Natural killer cell (primary cell): ENCODE measurements at regions not wholly inside any gene's neighbourhood (a gene's known extent, or its start where the extent isn't known, plus 50 kb on each side); places are given as distances from the start of the nearest gene placed in this dataset.
"Not testable (repeated sequence)": the region's sequence is repeated elsewhere in the genome, so short reads cannot be mapped to it uniquely, and the experiment has no call there.

Experiments used
- ATAC-seq, 3 donors: fragments of 150-1000 bp in 2 of 3; fragments of 200-7000 bp in 1 of 3; cut with Tn5 transposase; 1 replicate in 1 of 3; 2 replicates in 2 of 3; pipeline ENCODE4 v1.10.0; 2021; ENCODE audit warnings: mild to moderate bottlenecking in 2 of 3, moderate library complexity in 2 of 3
- DNase-seq, 2 donors: peaks; one replicate each; pipeline versions ENCODE4 v3.0.0 to v3.0.0-alpha.2; 2013 to 2021; ENCODE audit warnings: mixed read lengths in 1 of 2
- H3K27ac ChIP-seq: one replicate; pipeline ENCODE4 v1.5.1; 2013; ENCODE audit warnings: mild to moderate bottlenecking, low read length
- H3K27me3 ChIP-seq: one replicate; pipeline ENCODE4 v1.6.1; 2013; ENCODE audit warnings: low read length; ENCODE audit not compliant: control insufficient read depth, insufficient read depth
- H3K36me3 ChIP-seq: one replicate; pipeline ENCODE4 v1.6.1; 2013; ENCODE audit warnings: low read length; ENCODE audit not compliant: control insufficient read depth, insufficient read depth
- H3K4me1 ChIP-seq: one replicate; pipeline ENCODE4 v1.6.1; 2013; ENCODE audit warnings: low read length; ENCODE audit not compliant: control insufficient read depth, insufficient read depth
- H3K4me3 ChIP-seq: one replicate; pipeline ENCODE4 v1.5.1; 2013; ENCODE audit warnings: low read length
- H3K9me3 ChIP-seq: one replicate; pipeline ENCODE4 v1.6.1; 2013; ENCODE audit warnings: low read length; ENCODE audit not compliant: control insufficient read depth, insufficient read depth
- H3K27ac Mint-ChIP-seq, 2 donors: one replicate each; pipeline ENCODE4 v1.8.0; 2022; ENCODE audit warnings: mild to moderate bottlenecking in 2 of 2, mixed read lengths in 2 of 2, moderate library complexity in 1 of 2
- H3K27me3 Mint-ChIP-seq, 2 donors: one replicate each; pipeline ENCODE4 v1.8.0; 2022; ENCODE audit warnings: low read depth in 2 of 2, mixed read lengths in 2 of 2
- H3K36me3 Mint-ChIP-seq: one replicate; pipeline ENCODE4 v1.8.0; 2022; ENCODE audit warnings: mixed read lengths
- H3K4me1 Mint-ChIP-seq, 2 donors: one replicate each; pipeline ENCODE4 v1.8.0; 2022; ENCODE audit warnings: mixed read lengths in 2 of 2
- H3K4me3 Mint-ChIP-seq: one replicate; pipeline ENCODE4 v1.8.0; 2022; ENCODE audit warnings: mild to moderate bottlenecking, moderate library complexity, mixed read lengths
- H3K9me3 Mint-ChIP-seq, 2 donors: one replicate each; pipeline ENCODE4 v1.8.0; 2022; ENCODE audit warnings: mixed read lengths in 2 of 2
- WGBS: methylation state at CpG from one replicate; pipeline ENCODE4 v1.1.7; 2013; ENCODE audit warnings: missing lambda C conversion rate; ENCODE audit not compliant: insufficient coverage; 5-methylcytosine and 5-hydroxymethylcytosine counted together
- intact Hi-C: fragments of 100-400 bp; cut with micrococcal nuclease; formaldehyde crosslinking; loops from one replicate; pipeline ENCODE4 v1.14.2; 2022
- TF ChIP-seq, protein P1 (sequence below): fragments of 200-600 bp; IDR thresholded peaks from one replicate; pipeline ENCODE4 v1.8.0; 2022; ENCODE audit warnings: antibody characterized with exemption

DNA sequence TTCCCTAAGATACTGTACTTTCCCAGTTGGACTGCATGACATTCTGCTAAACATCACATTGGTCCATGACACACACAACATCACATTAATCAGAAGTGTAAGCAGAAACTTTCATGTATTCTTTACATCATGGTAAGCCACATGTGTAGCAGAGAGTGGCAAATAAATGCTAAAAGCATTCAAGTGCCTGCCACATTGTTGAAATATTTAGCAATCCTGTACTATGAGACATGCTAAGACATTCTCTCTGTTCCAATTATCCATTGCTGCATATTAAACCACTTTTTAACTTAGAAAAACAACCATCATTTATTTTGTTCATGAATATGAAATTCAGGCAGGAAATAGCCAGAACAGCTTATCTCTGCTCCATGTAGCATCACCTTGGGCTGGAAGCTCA lies 207.7 kb upstream of the GJE1 start:
- DNase-seq = no peak
- Histone ChIP-seq H3K4me1 (no peaks in the 10 kb centered on the region), H3K9me3 (no peaks in the 10 kb centered on the region), H3K4me3 (no peak overlapping the region), H3K27me3 (no peaks in the 10 kb centered on the region), H3K27ac (no peak overlapping the region), H3K36me3 (no peaks in the 10 kb centered on the region)
- intact Hi-C loops = no loop called here
- Mint-ChIP-seq H3K9me3 (peaks cover 4 to 6% of the 10 kb centered on the region in 2 donors), H3K27me3 (no peaks in the 10 kb centered on the region), H3K4me3 (no peak overlapping the region), H3K27ac (no peak overlapping the region), H3K4me1 (no peaks in the 10 kb centered on the region), H3K36me3 (no peaks in the 10 kb centered on the region)
- TF ChIP-seq, protein P1, sequence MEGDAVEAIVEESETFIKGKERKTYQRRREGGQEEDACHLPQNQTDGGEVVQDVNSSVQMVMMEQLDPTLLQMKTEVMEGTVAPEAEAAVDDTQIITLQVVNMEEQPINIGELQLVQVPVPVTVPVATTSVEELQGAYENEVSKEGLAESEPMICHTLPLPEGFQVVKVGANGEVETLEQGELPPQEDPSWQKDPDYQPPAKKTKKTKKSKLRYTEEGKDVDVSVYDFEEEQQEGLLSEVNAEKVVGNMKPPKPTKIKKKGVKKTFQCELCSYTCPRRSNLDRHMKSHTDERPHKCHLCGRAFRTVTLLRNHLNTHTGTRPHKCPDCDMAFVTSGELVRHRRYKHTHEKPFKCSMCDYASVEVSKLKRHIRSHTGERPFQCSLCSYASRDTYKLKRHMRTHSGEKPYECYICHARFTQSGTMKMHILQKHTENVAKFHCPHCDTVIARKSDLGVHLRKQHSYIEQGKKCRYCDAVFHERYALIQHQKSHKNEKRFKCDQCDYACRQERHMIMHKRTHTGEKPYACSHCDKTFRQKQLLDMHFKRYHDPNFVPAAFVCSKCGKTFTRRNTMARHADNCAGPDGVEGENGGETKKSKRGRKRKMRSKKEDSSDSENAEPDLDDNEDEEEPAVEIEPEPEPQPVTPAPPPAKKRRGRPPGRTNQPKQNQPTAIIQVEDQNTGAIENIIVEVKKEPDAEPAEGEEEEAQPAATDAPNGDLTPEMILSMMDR = no peak
- ATAC-seq = no peak

DNA sequence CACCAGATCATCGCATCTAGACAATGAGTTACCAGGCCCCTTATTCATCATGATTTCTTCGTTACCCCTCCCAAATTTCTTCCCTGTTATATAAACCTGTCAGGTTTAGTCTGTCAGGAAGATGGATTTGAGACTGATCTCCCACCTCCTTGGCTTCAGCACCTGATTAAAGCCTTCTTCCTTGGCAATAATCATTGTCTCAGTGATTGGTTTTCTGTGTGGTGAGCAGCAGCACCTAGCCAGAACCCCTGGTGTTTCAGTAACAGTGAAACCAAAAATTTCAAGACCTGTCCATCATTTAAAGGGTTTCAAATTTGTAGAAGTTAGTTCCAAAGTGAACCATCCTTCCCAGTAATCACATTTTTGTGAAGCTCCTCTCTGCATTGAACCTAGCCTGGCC lies 209.8 kb upstream of the GJE1 start:
- TF ChIP-seq, protein P1 = no peak
- H3K36me3 ChIP-seq = no peaks in the 10 kb centered on the region
- Mint-ChIP-seq H3K4me1 (no peaks in the 10 kb centered on the region), H3K36me3 (no peaks in the 10 kb centered on the region), H3K9me3 (no peaks in the 10 kb centered on the region), H3K27me3 (no peaks in the 10 kb centered on the region), H3K27ac (no peak overlapping the region), H3K4me3 (no peak overlapping the region)
- no peaks in the 10 kb centered on the region for H3K4me1 ChIP-seq
- intact Hi-C loops = no loop called here
- DNase-seq = no peak
- no peak for ATAC-seq
- H3K27me3 ChIP-seq = no peaks in the 10 kb centered on the region
- H3K4me3 ChIP-seq = no peak overlapping the region
- H3K9me3 ChIP-seq = no peaks in the 10 kb centered on the region
- no peak overlapping the region for H3K27ac ChIP-seq
- WGBS = 78% methylated on average over 2 of the region's 2 CpGs

DNA sequence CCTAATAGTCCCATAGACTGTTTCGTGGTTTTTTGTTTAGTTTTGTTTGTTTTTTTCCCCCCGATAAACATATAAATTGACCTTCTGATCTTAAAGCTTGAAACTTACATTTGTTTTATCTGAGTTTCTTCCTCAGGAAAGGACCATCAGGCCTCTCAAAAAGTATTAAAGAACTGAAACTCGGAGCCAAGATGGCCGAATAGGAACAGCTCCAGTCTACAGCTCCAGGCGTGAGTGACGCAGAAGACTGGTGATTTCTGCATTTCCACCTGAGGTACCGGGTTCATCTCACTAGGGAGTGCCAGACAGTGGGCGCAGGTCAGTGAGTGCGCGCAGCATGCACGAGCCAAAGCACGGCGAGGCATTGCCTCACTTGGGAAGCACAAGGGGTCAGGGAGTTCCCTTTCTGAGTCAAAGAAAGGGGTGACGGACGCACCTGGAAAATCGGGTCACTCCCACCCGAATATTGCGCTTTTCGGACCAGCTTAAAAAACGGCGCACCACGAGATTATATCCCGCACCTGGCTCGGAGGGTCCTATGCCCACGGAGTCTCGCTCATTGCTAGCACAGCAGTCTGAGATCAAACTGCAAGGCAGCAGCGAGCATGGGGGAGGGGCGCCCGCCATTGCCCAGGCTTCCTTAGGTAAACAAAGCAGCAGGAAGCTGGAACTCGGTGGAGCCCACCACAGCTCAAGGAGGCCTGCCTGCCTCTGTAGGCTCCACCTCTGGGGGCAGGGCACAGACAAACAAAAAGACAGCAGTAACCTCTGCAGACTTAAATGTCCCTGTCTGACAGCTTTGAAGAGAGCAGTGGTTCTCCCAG lies 215.8 kb upstream of the GJE1 start:
- intact Hi-C loops, H3K4me3 ChIP-seq, H3K36me3 Mint-ChIP-seq, DNase-seq, H3K27ac ChIP-seq, ATAC-seq, H3K9me3 ChIP-seq, H3K27me3 Mint-ChIP-seq, H3K27ac Mint-ChIP-seq, H3K4me1 Mint-ChIP-seq, H3K36me3 ChIP-seq, H3K4me3 Mint-ChIP-seq, H3K4me1 ChIP-seq, H3K27me3 ChIP-seq: not testable (repeated sequence)
- peaks cover 11 to 14% of the 10 kb centered on the region in 2 donors for H3K9me3 Mint-ChIP-seq
- WGBS = 95% methylated on average over 21 of the region's 30 CpGs

DNA sequence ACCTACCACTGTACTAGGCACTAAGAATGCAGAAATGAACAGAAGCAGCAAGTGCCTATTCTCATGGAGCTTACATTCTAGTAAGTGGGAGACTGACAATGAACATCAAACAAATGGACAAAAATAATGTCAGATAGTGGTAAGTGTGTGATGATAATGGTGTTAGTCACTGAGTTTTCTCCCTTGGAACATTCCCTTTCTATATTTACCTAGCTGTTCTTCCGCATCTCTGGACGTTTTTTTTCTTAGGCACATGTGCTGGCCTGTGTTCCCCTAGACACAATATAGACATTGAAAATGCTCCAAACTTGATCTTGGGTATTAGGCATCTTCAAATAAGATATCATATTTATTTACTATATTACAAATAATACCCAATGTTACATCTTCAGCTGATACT lies 218.1 kb upstream of the GJE1 start:
- intact Hi-C loops = no loop called here
- H3K9me3 ChIP-seq = no peaks in the 10 kb centered on the region
- Mint-ChIP-seq H3K27ac (no peak overlapping the region), H3K4me3 (no peak overlapping the region), H3K4me1 (no peaks in the 10 kb centered on the region), H3K27me3 (no peaks in the 10 kb centered on the region), H3K9me3 (peaks cover 11 to 14% of the 10 kb centered on the region in 2 donors), H3K36me3 (peaks cover 8% of the 10 kb centered on the region)
- no peaks in the 10 kb centered on the region for H3K27me3 ChIP-seq
- DNase-seq (no peak), ATAC-seq (no peak)
- TF ChIP-seq, protein P1 = no peak
- WGBS = 94% methylated on average over 2 of the region's 2 CpGs
- no peaks in the 10 kb centered on the region for H3K4me1 ChIP-seq
- H3K36me3 ChIP-seq = no peaks in the 10 kb centered on the region
- H3K4me3 ChIP-seq = no peak overlapping the region
- no peak overlapping the region for H3K27ac ChIP-seq
